PC-3 (cell line): ENCODE measurements at regions not wholly inside any gene's neighbourhood (a gene's known extent, or its start where the extent isn't known, plus 50 kb on each side); places are given as distances from the start of the nearest gene placed in this dataset.

Experiments
- ATAC-seq: fragments of 200-7000 bp; cut with Tn5 transposase; 2 replicates; pipeline ENCODE4 v1.9.1; 2020; ENCODE audit warnings: mild to moderate bottlenecking, moderate library complexity
- BruUV-seq: library from RNA; stranded (reverse); fragments of 400-500 nt; replicated peaks from 2 replicates; lab custom pipeline; 2021; lab: Mats Ljungman, UMichigan
- CTCF ChIA-PET: fragments of 300-600 bp; sonication (Branson Sonifier 250); formaldehyde crosslinking; loops from one replicate; lab custom pipeline; 2022; ENCODE audit warnings: antibody characterized with exemption; lab: Charles Lee
- POLR2A ChIA-PET: fragments of 300-600 bp; sonication (Branson Sonifier 250); formaldehyde crosslinking; loops from one replicate; lab custom pipeline; 2022; ENCODE audit warnings: antibody characterized with exemption; ENCODE audit not compliant: unreplicated experiment; lab: Charles Lee
- DNase-seq: peaks from one replicate; pipeline ENCODE4 v3.0.0-alpha.2; 2015
- H2AFZ ChIP-seq: fragments of 300-600 bp; sonication (generic); 2 replicates; pipeline ENCODE4 v1.6.0; 2016; ENCODE audit warnings: antibody characterized with exemption, low read length
- H3F3A ChIP-seq: fragments of 300-600 bp; sonication (generic); one replicate; pipeline ENCODE4 v1.6.0; 2017; ENCODE audit warnings: antibody characterized with exemption, low read length, control low read depth, mild to moderate bottlenecking; ENCODE audit not compliant: unreplicated experiment
- H3K27ac ChIP-seq: fragments of 300-600 bp; sonication (generic); 2 replicates; pipeline ENCODE4 v1.5.1; 2016; ENCODE audit warnings: mild to moderate bottlenecking, low read length
- H3K27me3 ChIP-seq: fragments of 300-600 bp; sonication (generic); 2 replicates; pipeline ENCODE4 v1.6.1; 2016; ENCODE audit warnings: low read length, mixed read lengths
- H3K36me3 ChIP-seq: fragments of 300-600 bp; sonication (generic); 2 replicates; pipeline ENCODE4 v1.6.1; 2016; ENCODE audit warnings: low read depth, mixed run types, low read length, mixed read lengths
- H3K4me1 ChIP-seq: fragments of 300-600 bp; sonication (generic); 2 replicates; pipeline ENCODE4 v1.5.1; 2016; ENCODE audit warnings: low read length; ENCODE audit not compliant: insufficient read depth
- H3K4me2 ChIP-seq: fragments of 300-600 bp; sonication (generic); 2 replicates; pipeline ENCODE4 v1.6.0; 2016; ENCODE audit warnings: low read length
- H3K4me3 ChIP-seq: fragments of 300-600 bp; sonication (generic); 2 replicates; pipeline ENCODE4 v1.5.1; 2016; ENCODE audit warnings: mild to moderate bottlenecking, low read length, mixed read lengths
- H3K79me2 ChIP-seq: fragments of 300-600 bp; sonication (generic); 2 replicates; pipeline ENCODE4 v1.6.1; 2017; ENCODE audit warnings: low read length, mixed read lengths
- H3K9ac ChIP-seq: fragments of 300-600 bp; sonication (generic); 2 replicates; pipeline ENCODE4 v1.6.0; 2016; ENCODE audit warnings: mild to moderate bottlenecking, low read length
- H3K9me2 ChIP-seq: fragments of 300-600 bp; sonication (generic); replicated peaks from 2 replicates; pipeline ENCODE4 v1.6.1; 2016; ENCODE audit warnings: mixed run types, low read length, mixed read lengths
- H3K9me3 ChIP-seq: fragments of 300-600 bp; sonication (generic); 2 replicates; pipeline ENCODE4 v1.6.1; 2016; ENCODE audit warnings: low read length, mixed read lengths
- H4K20me1 ChIP-seq: fragments of 300-600 bp; sonication (generic); 2 replicates; pipeline ENCODE4 v1.6.1; 2016; ENCODE audit warnings: low read length, mixed read lengths
- CTCF ChIP-seq: fragments of 300-600 bp; sonication (generic); conservative IDR thresholded peaks from 2 replicates; pipeline ENCODE4 v1.5.1; 2017; ENCODE audit warnings: antibody characterized with exemption, low read depth, mild to moderate bottlenecking, low read length
- EZH2 ChIP-seq: fragments of 300-600 bp; sonication (generic); IDR thresholded peaks from one replicate; pipeline ENCODE4 v1.6.1; 2017; ENCODE audit warnings: antibody characterized with exemption, mild to moderate bottlenecking, low read length; ENCODE audit not compliant: unreplicated experiment
- EZH2phosphoT487 ChIP-seq: fragments of 300-600 bp; sonication (generic); IDR thresholded peaks from 2 replicates; pipeline ENCODE4 v1.6.1; 2018; ENCODE audit warnings: mild to moderate bottlenecking, antibody characterized with exemption, low read length, borderline replicate concordance
- intact Hi-C: fragments of 100-400 bp; cut with micrococcal nuclease; formaldehyde crosslinking; loops from 2 replicates; pipeline ENCODE4 v1.9.0; 2023

DNA sequence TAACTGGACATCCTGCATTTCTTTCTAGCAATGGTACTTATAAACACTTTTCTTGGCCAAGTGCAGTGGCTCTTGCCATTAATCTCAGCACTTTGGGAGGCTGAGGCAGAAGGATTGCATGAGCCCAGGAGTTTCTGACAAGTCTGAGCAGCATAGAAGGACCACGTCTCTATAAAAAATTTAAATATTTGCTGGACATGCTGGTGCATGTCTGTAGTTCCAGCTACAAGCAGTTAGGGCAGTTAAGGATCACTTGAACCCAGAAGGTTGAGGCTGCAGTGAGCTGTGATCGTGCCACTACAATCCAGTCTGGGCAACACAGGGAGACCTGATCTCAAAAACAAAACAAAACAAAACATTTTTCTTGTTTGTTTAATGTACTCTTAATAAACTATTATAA lies 434.0 kb downstream of the PLA2G4A start:
- BruUV-seq = no TSS peak
- TF ChIP-seq CTCF = no peak
- TF ChIP-seq EZH2phosphoT487 = no peak
- TF ChIP-seq EZH2 = no peak

GRCh38 chr1:187264995-187265602 lies 436.4 kb downstream of the PLA2G4A start:
- H3K9me2 ChIP-seq = no peaks in the 10 kb centered on the region
- H2AFZ ChIP-seq = no peak overlapping the region
- no peak overlapping the region for H3K27ac ChIP-seq
- intact Hi-C loops = loop anchor here (1.0 to 10.0 kb wide), 5 partner anchors 144 to 863 kb away; no protein-coding TSS in a partner anchor
- no peak overlapping the region for H3K4me2 ChIP-seq
- H3K27me3 ChIP-seq = no peaks in the 10 kb centered on the region
- no peak overlapping the region for H3K9ac ChIP-seq
- ChIA-PET CTCF (interaction anchor here (0.6 to 0.7 kb wide), 2 partner anchors 32 to 253 kb away, joined by 3 read pairs; no protein-coding TSS in a partner anchor), POLR2A (no interaction called here)
- no peaks in the 10 kb centered on the region for H4K20me1 ChIP-seq
- peak; percentile 76 for ATAC-seq
- peak; percentile 68 for DNase-seq
- no peaks in the 10 kb centered on the region for H3K9me3 ChIP-seq
- H3F3A ChIP-seq = no peaks in the 10 kb centered on the region
- no peak for TF ChIP-seq EZH2
- no peak for TF ChIP-seq EZH2phosphoT487
- peak; percentile 66 for TF ChIP-seq CTCF
- H3K4me1 ChIP-seq = no peaks in the 10 kb centered on the region
- H3K36me3 ChIP-seq = no peaks in the 10 kb centered on the region
- no TSS peak for BruUV-seq
- H3K4me3 ChIP-seq = no peak overlapping the region
- no peaks in the 10 kb centered on the region for H3K79me2 ChIP-seq

More for the DNA sequence above, 434.0 kb downstream of the PLA2G4A start:
- ATAC-seq (no peak), DNase-seq (no peak)
- Histone ChIP-seq H3K4me1 (no peaks in the 10 kb centered on the region), H3F3A (no peaks in the 10 kb centered on the region), H3K4me2 (no peak overlapping the region), H3K9me2 (no peaks in the 10 kb centered on the region), H4K20me1 (no peaks in the 10 kb centered on the region), H3K36me3 (no peaks in the 10 kb centered on the region), H3K27ac (no peak overlapping the region), H3K79me2 (no peaks in the 10 kb centered on the region), H3K4me3 (no peak overlapping the region), H3K9me3 (no peaks in the 10 kb centered on the region), H3K9ac (no peak overlapping the region), H2AFZ (no peak overlapping the region), H3K27me3 (no peaks in the 10 kb centered on the region)
- intact Hi-C loops = loop anchor here (10.0 kb wide), 1 partner anchor 732 kb away; no protein-coding TSS in a partner anchor
- POLR2A ChIA-PET = no interaction called here
- CTCF ChIA-PET = no interaction called here

DNA sequence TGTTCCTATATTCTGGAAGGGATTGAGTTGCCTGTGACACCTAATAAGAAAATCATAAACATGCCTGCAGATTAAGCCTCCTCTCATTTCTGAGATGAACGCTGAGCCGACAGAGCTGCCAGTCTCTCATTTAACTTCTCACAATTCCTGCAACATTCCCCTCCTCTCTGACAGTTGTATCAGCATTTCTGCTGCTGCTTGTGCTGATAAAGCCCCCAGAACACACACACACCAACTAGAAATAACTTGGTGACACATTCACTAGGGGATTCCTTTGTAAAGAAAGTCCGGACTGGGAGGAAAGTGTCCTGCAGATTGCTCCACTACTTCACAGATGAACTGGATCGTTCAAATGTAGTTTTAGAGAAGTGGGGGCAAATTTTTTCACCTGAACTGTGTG lies 437.3 kb downstream of the PLA2G4A start:
- no TSS peak for BruUV-seq
- no peaks in the 10 kb centered on the region for H3K4me1 ChIP-seq
- no peak for DNase-seq
- no peak overlapping the region for H3K9ac ChIP-seq
- H3K79me2 ChIP-seq = no peaks in the 10 kb centered on the region
- no peak overlapping the region for H3K27ac ChIP-seq
- no peak for TF ChIP-seq EZH2
- TF ChIP-seq EZH2phosphoT487 = no peak
- no peak for TF ChIP-seq CTCF
- H3K9me3 ChIP-seq = no peaks in the 10 kb centered on the region
- ChIA-PET POLR2A (no interaction called here), CTCF (no interaction called here)
- H3K9me2 ChIP-seq = no peaks in the 10 kb centered on the region
- intact Hi-C loops = loop anchor here (5.0 to 10.0 kb wide), 2 partner anchors 206 to 729 kb away; no protein-coding TSS in a partner anchor
- H3K4me3 ChIP-seq = no peak overlapping the region
- H3K27me3 ChIP-seq = no peaks in the 10 kb centered on the region
- H4K20me1 ChIP-seq = no peaks in the 10 kb centered on the region
- H3K36me3 ChIP-seq = no peaks in the 10 kb centered on the region
- ATAC-seq = no peak
- no peak overlapping the region for H3K4me2 ChIP-seq
- H3F3A ChIP-seq = no peaks in the 10 kb centered on the region
- no peak overlapping the region for H2AFZ ChIP-seq
